BLaER1 (cell line): ENCODE measurements at regions not wholly inside any gene's neighbourhood (a gene's known extent, or its start where the extent isn't known, plus 50 kb on each side); places are given as distances from the start of the nearest gene placed in this dataset.

Source experiments
- H3K27ac ChIP-seq: shearing (Covaris generic); formaldehyde crosslinking; 2 replicates; pipeline ENCODE4 v1.8.1; 2022
- H3K27me3 ChIP-seq: shearing (Covaris generic); formaldehyde crosslinking; 2 replicates; pipeline ENCODE4 v1.8.1; 2022
- H3K36me3 ChIP-seq: shearing (Covaris generic); formaldehyde crosslinking; 2 replicates; pipeline ENCODE4 v1.8.1; 2022
- H3K4me1 ChIP-seq: shearing (Covaris generic); formaldehyde crosslinking; 2 replicates; pipeline ENCODE4 v1.8.1; 2022
- H3K4me2 ChIP-seq: shearing (Covaris generic); formaldehyde crosslinking; 2 replicates; pipeline ENCODE4 v1.8.1; 2022
- H3K4me3 ChIP-seq: shearing (Covaris generic); formaldehyde crosslinking; 2 replicates; pipeline ENCODE4 v1.8.1; 2022
- H3K9ac ChIP-seq: shearing (Covaris generic); formaldehyde crosslinking; 2 replicates; pipeline ENCODE4 v1.8.1; 2022
- H3K9me3 ChIP-seq: shearing (Covaris generic); formaldehyde crosslinking; 2 replicates; pipeline ENCODE4 v1.8.1; 2022
- H4K20me1 ChIP-seq: shearing (Covaris generic); formaldehyde crosslinking; 2 replicates; pipeline ENCODE4 v1.8.1; 2022
- Cebpa-rat ChIP-seq: shearing (Covaris generic); IDR thresholded peaks from 2 replicates; pipeline ENCODE4 v1.8.1; 2022

- Histone ChIP-seq H4K20me1 (no peaks in the 10 kb centered on the region), H3K4me2 (no peak overlapping the region), H3K27me3 (no peaks in the 10 kb centered on the region), H3K36me3 (no peaks in the 10 kb centered on the region), H3K9me3 (peaks cover 34% of the 10 kb centered on the region), H3K27ac (no peak overlapping the region), H3K4me1 (no peaks in the 10 kb centered on the region), H3K9ac (no peak overlapping the region), H3K4me3 (no peak overlapping the region)
- TF ChIP-seq Cebpa-rat = no peak
Measured at GRCh38 chr1:67514300-67514699, 84.1 kb upstream of the SERBP1 start.

- no peaks in the 10 kb centered on the region for H4K20me1 ChIP-seq
- TF ChIP-seq Cebpa-rat = no peak
- H3K27ac ChIP-seq = no peak overlapping the region
- no peaks in the 10 kb centered on the region for H3K27me3 ChIP-seq
- H3K9me3 ChIP-seq = peaks cover 30% of the 10 kb centered on the region
- no peaks in the 10 kb centered on the region for H3K4me1 ChIP-seq
- H3K36me3 ChIP-seq = no peaks in the 10 kb centered on the region
- no peak overlapping the region for H3K9ac ChIP-seq
- no peak overlapping the region for H3K4me3 ChIP-seq
- H3K4me2 ChIP-seq = no peak overlapping the region
Measured at GRCh38 chr1:67514786-67515185, 84.6 kb upstream of the SERBP1 start.

- no peaks in the 10 kb centered on the region for H4K20me1 ChIP-seq
- H3K27ac ChIP-seq = no peak overlapping the region
- no peak overlapping the region for H3K4me2 ChIP-seq
- no peaks in the 10 kb centered on the region for H3K27me3 ChIP-seq
- no peaks in the 10 kb centered on the region for H3K4me1 ChIP-seq
- H3K36me3 ChIP-seq = no peaks in the 10 kb centered on the region
- H3K4me3 ChIP-seq = no peak overlapping the region
- TF ChIP-seq Cebpa-rat = no peak
- H3K9ac ChIP-seq = no peak overlapping the region
- peaks cover 30% of the 10 kb centered on the region for H3K9me3 ChIP-seq
Measured at GRCh38 chr1:67515324-67516080, 85.3 kb upstream of the SERBP1 start.

GRCh38 chr1:67517046-67517445 lies 86.8 kb upstream of the SERBP1 start:
- Histone ChIP-seq H3K27me3 (no peaks in the 10 kb centered on the region), H4K20me1 (no peaks in the 10 kb centered on the region)

GRCh38 chr1:67522001-67522441 lies 91.8 kb upstream of the SERBP1 start:
- TF ChIP-seq Cebpa-rat = no peak
- Histone ChIP-seq H3K27ac (no peak overlapping the region), H3K9ac (no peak overlapping the region), H3K4me3 (no peak overlapping the region), H3K4me2 (no peak overlapping the region), H3K36me3 (no peaks in the 10 kb centered on the region), H3K4me1 (no peaks in the 10 kb centered on the region), H3K9me3 (peaks cover 5% of the 10 kb centered on the region; the same call in 1 of the 2 replicates), H4K20me1 (no peaks in the 10 kb centered on the region), H3K27me3 (no peaks in the 10 kb centered on the region)

More at GRCh38 chr1:67517046-67517445, 86.8 kb upstream of the SERBP1 start:
- no peak overlapping the region for H3K27ac ChIP-seq
- no peak overlapping the region for H3K4me2 ChIP-seq
- H3K9me3 ChIP-seq = peaks cover 30% of the 10 kb centered on the region
- H3K4me3 ChIP-seq = no peak overlapping the region
- no peak overlapping the region for H3K9ac ChIP-seq
- TF ChIP-seq Cebpa-rat = no peak
- H3K36me3 ChIP-seq = no peaks in the 10 kb centered on the region
- H3K4me1 ChIP-seq = no peaks in the 10 kb centered on the region

- no peaks in the 10 kb centered on the region for H3K36me3 ChIP-seq
- no peak for TF ChIP-seq Cebpa-rat
- H3K27ac ChIP-seq = no peak overlapping the region
- peaks cover 5% of the 10 kb centered on the region; the same call in 1 of the 2 replicates for H3K9me3 ChIP-seq
- H3K9ac ChIP-seq = no peak overlapping the region
- no peak overlapping the region for H3K4me3 ChIP-seq
- no peaks in the 10 kb centered on the region for H3K27me3 ChIP-seq
- no peaks in the 10 kb centered on the region for H4K20me1 ChIP-seq
- no peak overlapping the region for H3K4me2 ChIP-seq
- no peaks in the 10 kb centered on the region for H3K4me1 ChIP-seq
Measured at GRCh38 chr1:67522793-67523192, 92.6 kb upstream of the SERBP1 start.

GRCh38 chr1:67524143-67525052 lies 94.2 kb upstream of the SERBP1 start:
- Histone ChIP-seq H4K20me1 (no peaks in the 10 kb centered on the region), H3K27me3 (no peaks in the 10 kb centered on the region), H3K4me2 (no peak overlapping the region), H3K36me3 (no peaks in the 10 kb centered on the region), H3K9me3 (no peaks in the 10 kb centered on the region), H3K9ac (no peak overlapping the region), H3K4me3 (no peak overlapping the region), H3K4me1 (no peaks in the 10 kb centered on the region), H3K27ac (no peak overlapping the region)
- no peak for TF ChIP-seq Cebpa-rat

GRCh38 chr1:67525053-67525760 lies 95.0 kb upstream of the SERBP1 start:
- TF ChIP-seq Cebpa-rat = no peak
- no peak overlapping the region for H3K4me2 ChIP-seq
- H3K9me3 ChIP-seq = no peaks in the 10 kb centered on the region
- no peak overlapping the region for H3K4me3 ChIP-seq
- no peaks in the 10 kb centered on the region for H3K4me1 ChIP-seq
- no peak overlapping the region for H3K9ac ChIP-seq
- no peaks in the 10 kb centered on the region for H4K20me1 ChIP-seq
- H3K36me3 ChIP-seq = no peaks in the 10 kb centered on the region
- H3K27me3 ChIP-seq = no peaks in the 10 kb centered on the region
- H3K27ac ChIP-seq = no peak overlapping the region

GRCh38 chr1:67528141-67528540 lies 97.9 kb upstream of the SERBP1 start:
- Histone ChIP-seq H4K20me1 (no peaks in the 10 kb centered on the region), H3K27ac (no peak overlapping the region), H3K4me1 (no peaks in the 10 kb centered on the region), H3K9me3 (no peaks in the 10 kb centered on the region), H3K4me3 (no peak overlapping the region), H3K4me2 (no peak overlapping the region), H3K36me3 (no peaks in the 10 kb centered on the region), H3K27me3 (no peaks in the 10 kb centered on the region), H3K9ac (no peak overlapping the region)
- TF ChIP-seq Cebpa-rat = no peak
